KOPT-K1 (cell line): ENCODE measurements at regions not wholly inside any gene's neighbourhood (a gene's known extent, or its start where the extent isn't known, plus 50 kb on each side); places are given as distances from the start of the nearest gene placed in this dataset.

Source experiments
- H3K27ac ChIP-seq: fragments of 200-600 bp; sonication (generic); 2 replicates; pipeline ENCODE4 v1.5.1; 2016; ENCODE audit warnings: antibody characterized with exemption, mild to moderate bottlenecking, low read depth, low read length; ENCODE audit not compliant: poor library complexity, severe bottlenecking
- H3K36me3 ChIP-seq: fragments of 200-600 bp; sonication (generic); 2 replicates; pipeline ENCODE4 v1.5.1; 2017; ENCODE audit warnings: antibody characterized with exemption, mild to moderate bottlenecking, low read length, moderate library complexity; ENCODE audit not compliant: insufficient read depth
- H3K9me3 ChIP-seq: fragments of 200-600 bp; sonication (generic); 2 replicates; pipeline ENCODE4 v1.5.1; 2017; ENCODE audit warnings: antibody characterized with exemption, low read length, mild to moderate bottlenecking; ENCODE audit not compliant: insufficient read depth, poor library complexity, severe bottlenecking

- H3K27ac ChIP-seq = no peak overlapping the region
- H3K36me3 ChIP-seq = no peaks in the 10 kb centered on the region
- no peaks in the 10 kb centered on the region for H3K9me3 ChIP-seq
Measured at GRCh38 chr2:139048017-139048416, 267.8 kb upstream of the NXPH2 start.

- H3K36me3 ChIP-seq = no peaks in the 10 kb centered on the region
- H3K27ac ChIP-seq = no peak overlapping the region
- H3K9me3 ChIP-seq = no peaks in the 10 kb centered on the region
Measured at GRCh38 chr2:139045524-139045923, 265.3 kb upstream of the NXPH2 start.

- Histone ChIP-seq H3K9me3 (no peaks in the 10 kb centered on the region), H3K36me3 (no peaks in the 10 kb centered on the region), H3K27ac (no peak overlapping the region)
Measured at GRCh38 chr2:139034064-139034463, 253.9 kb upstream of the NXPH2 start.

GRCh38 chr2:139033300-139033699 is 253.1 kb upstream of the NXPH2 start:
- H3K9me3 ChIP-seq = no peaks in the 10 kb centered on the region
- no peak overlapping the region for H3K27ac ChIP-seq
- H3K36me3 ChIP-seq = no peaks in the 10 kb centered on the region

- H3K27ac ChIP-seq = no peak overlapping the region
- H3K36me3 ChIP-seq = no peaks in the 10 kb centered on the region
- H3K9me3 ChIP-seq = no peaks in the 10 kb centered on the region
Measured at GRCh38 chr2:139031722-139032121, 251.5 kb upstream of the NXPH2 start.

- Histone ChIP-seq H3K27ac (no peak overlapping the region), H3K36me3 (no peaks in the 10 kb centered on the region), H3K9me3 (no peaks in the 10 kb centered on the region)
Measured at GRCh38 chr2:139020287-139020686, 240.1 kb upstream of the NXPH2 start.

GRCh38 chr2:139018252-139018651 is 238.1 kb upstream of the NXPH2 start:
- H3K9me3 ChIP-seq = no peaks in the 10 kb centered on the region
- no peaks in the 10 kb centered on the region for H3K36me3 ChIP-seq
- no peak overlapping the region for H3K27ac ChIP-seq

GRCh38 chr2:139007130-139007529 is 226.9 kb upstream of the NXPH2 start:
- Histone ChIP-seq H3K36me3 (no peaks in the 10 kb centered on the region), H3K27ac (no peak overlapping the region), H3K9me3 (no peaks in the 10 kb centered on the region)

- Histone ChIP-seq H3K36me3 (no peaks in the 10 kb centered on the region), H3K27ac (no peak overlapping the region), H3K9me3 (no peaks in the 10 kb centered on the region)
Measured at GRCh38 chr2:139000131-139000785, 220.1 kb upstream of the NXPH2 start.

GRCh38 chr2:138997856-138998517 is 217.8 kb upstream of the NXPH2 start:
- H3K36me3 ChIP-seq = no peaks in the 10 kb centered on the region
- no peak overlapping the region for H3K27ac ChIP-seq
- H3K9me3 ChIP-seq = no peaks in the 10 kb centered on the region

GRCh38 chr2:138997346-138997745 is 217.2 kb upstream of the NXPH2 start:
- H3K9me3 ChIP-seq = no peaks in the 10 kb centered on the region
- H3K27ac ChIP-seq = no peak overlapping the region
- H3K36me3 ChIP-seq = no peaks in the 10 kb centered on the region

GRCh38 chr2:138994502-138994901 is 214.3 kb upstream of the NXPH2 start:
- H3K9me3 ChIP-seq = no peaks in the 10 kb centered on the region
- no peaks in the 10 kb centered on the region for H3K36me3 ChIP-seq
- no peak overlapping the region for H3K27ac ChIP-seq

- Histone ChIP-seq H3K36me3 (no peaks in the 10 kb centered on the region), H3K9me3 (no peaks in the 10 kb centered on the region), H3K27ac (no peak overlapping the region)
Measured at GRCh38 chr2:138985881-138986280, 205.7 kb upstream of the NXPH2 start.

GRCh38 chr2:138979131-138979785 is 199.1 kb upstream of the NXPH2 start:
- Histone ChIP-seq H3K9me3 (no peaks in the 10 kb centered on the region), H3K27ac (no peak overlapping the region), H3K36me3 (no peaks in the 10 kb centered on the region)

- H3K36me3 ChIP-seq = no peaks in the 10 kb centered on the region
- H3K9me3 ChIP-seq = no peaks in the 10 kb centered on the region
- H3K27ac ChIP-seq = no peak overlapping the region
Measured at GRCh38 chr2:138974651-138975050, 194.5 kb upstream of the NXPH2 start.

GRCh38 chr2:138964418-138964817 is 184.2 kb upstream of the NXPH2 start:
- Histone ChIP-seq H3K27ac (no peak overlapping the region), H3K36me3 (no peaks in the 10 kb centered on the region), H3K9me3 (no peaks in the 10 kb centered on the region)
